GM23248 (cell line): ENCODE measurements at regions not wholly inside any gene's neighbourhood (a gene's known extent, or its start where the extent isn't known, plus 50 kb on each side); places are given as distances from the start of the nearest gene placed in this dataset.
A peak's percentile ranks its signal among the peaks of the same experiment; 100 is the strongest.

Source experiments
- DNase-seq: peaks from one replicate; pipeline ENCODE4 v3.0.0-alpha.2; 2015
- H2AFZ ChIP-seq: fragments of 200-600 bp; sonication (generic); 2 replicates; pipeline ENCODE4 v1.6.1; 2016; ENCODE audit warnings: antibody characterized with exemption
- H3F3A ChIP-seq: fragments of 200-600 bp; sonication (generic); 2 replicates; pipeline ENCODE4 v1.6.1; 2016; ENCODE audit warnings: mild to moderate bottlenecking, antibody characterized with exemption, mixed run types; ENCODE audit not compliant: insufficient read depth
- H3K27ac ChIP-seq: fragments of 200-600 bp; sonication (generic); 2 replicates; pipeline ENCODE4 v1.5.1; 2016; ENCODE audit warnings: mild to moderate bottlenecking
- H3K27me3 ChIP-seq: fragments of 200-600 bp; sonication (generic); replicated peaks from 2 replicates; pipeline ENCODE4 v1.6.1; 2016; ENCODE audit warnings: mild to moderate bottlenecking; ENCODE audit not compliant: insufficient read depth
- H3K36me3 ChIP-seq: fragments of 200-600 bp; sonication (generic); 2 replicates; pipeline ENCODE4 v1.6.1; 2016; ENCODE audit warnings: low read depth, mild to moderate bottlenecking
- H3K4me1 ChIP-seq: fragments of 200-600 bp; sonication (generic); 2 replicates; pipeline ENCODE4 v1.6.1; 2016; ENCODE audit warnings: mild to moderate bottlenecking; ENCODE audit not compliant: insufficient read depth
- H3K4me2 ChIP-seq: fragments of 200-600 bp; sonication (generic); one replicate; pipeline ENCODE4 v1.6.1; 2016; ENCODE audit warnings: mild to moderate bottlenecking; ENCODE audit not compliant: unreplicated experiment
- H3K4me3 ChIP-seq: fragments of 200-600 bp; sonication (generic); 2 replicates; pipeline ENCODE4 v1.5.1; 2016; ENCODE audit warnings: mild to moderate bottlenecking
- H3K79me2 ChIP-seq: fragments of 200-600 bp; sonication (generic); 2 replicates; pipeline ENCODE4 v1.6.1; 2016; ENCODE audit warnings: mild to moderate bottlenecking; ENCODE audit not compliant: insufficient read depth
- H3K9ac ChIP-seq: fragments of 200-600 bp; sonication (generic); 2 replicates; pipeline ENCODE4 v1.6.1; 2016; ENCODE audit warnings: mild to moderate bottlenecking
- H3K9me2 ChIP-seq: fragments of 200-600 bp; sonication (generic); 2 replicates; pipeline ENCODE4 v1.6.1; 2016; ENCODE audit warnings: mixed run types, mild to moderate bottlenecking, moderate library complexity; ENCODE audit not compliant: insufficient read depth
- H3K9me3 ChIP-seq: fragments of 200-600 bp; sonication (generic); one replicate; pipeline ENCODE4 v1.6.1; 2017; ENCODE audit warnings: low read depth
- H4K20me1 ChIP-seq: fragments of 200-600 bp; sonication (generic); 2 replicates; pipeline ENCODE4 v1.6.0; 2016; ENCODE audit not compliant: insufficient read depth
- EZH2 ChIP-seq: fragments of 200-600 bp; sonication (generic); IDR thresholded peaks from 2 replicates; pipeline ENCODE4 v1.6.1; 2018; ENCODE audit warnings: antibody characterized with exemption, mild to moderate bottlenecking; ENCODE audit not compliant: insufficient read depth, poor library complexity, severe bottlenecking
- EZH2phosphoT487 ChIP-seq: fragments of 200-600 bp; sonication (generic); IDR thresholded peaks from 2 replicates; pipeline ENCODE4 v1.6.1; 2018; ENCODE audit warnings: antibody characterized with exemption, moderate library complexity, mild to moderate bottlenecking, low read depth; ENCODE audit not compliant: insufficient read depth
- WGBS, 2 experiments: methylation state at CpG; one replicate each; pipeline ENCODE4 v1.1.6; 2015 to 2017; ENCODE audit warnings: low lambda C conversion rate in 2 of 2, low coverage in 1 of 2; ENCODE audit errors: missing lambda C conversion rate in 2 of 2; 5-methylcytosine and 5-hydroxymethylcytosine counted together
- in situ Hi-C: fragments of 300-500 bp; cut with MboI; formaldehyde crosslinking; loops from 2 replicates; pipeline ENCODE4 v1.15.0; 2020

DNA sequence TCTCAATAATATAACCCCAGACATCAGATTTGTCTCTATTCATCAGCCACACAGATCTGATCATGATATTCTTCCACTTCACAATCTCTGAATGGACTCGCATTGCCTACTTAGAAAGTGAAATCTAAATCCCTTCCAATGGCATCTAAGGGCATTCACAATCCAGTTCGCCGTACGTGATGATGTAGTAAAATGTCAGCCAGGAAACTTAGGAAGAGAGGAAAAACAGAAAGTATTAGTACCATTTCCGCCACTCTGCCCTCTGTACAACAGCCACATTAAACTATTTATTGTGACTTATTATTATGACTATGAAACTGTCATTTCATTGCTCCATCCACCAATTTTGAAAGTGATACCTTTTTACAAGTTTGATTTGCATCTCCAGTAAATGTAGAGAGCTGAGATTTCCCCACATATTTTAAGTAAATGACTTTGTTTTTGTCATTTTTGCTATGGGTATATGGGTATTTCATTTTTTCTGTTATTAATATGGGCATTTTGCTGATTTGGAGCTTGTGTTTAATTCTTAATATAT is 69.4 kb upstream of the SMIM36 start:
- H3K4me3 ChIP-seq = no peak overlapping the region
- H3K27me3 ChIP-seq = no peaks in the 10 kb centered on the region
- H3F3A ChIP-seq = peaks cover 21% of the 10 kb centered on the region
- H4K20me1 ChIP-seq = no peaks in the 10 kb centered on the region
- H3K79me2 ChIP-seq = no peaks in the 10 kb centered on the region
- H3K9me3 ChIP-seq = no peaks in the 10 kb centered on the region
- DNase-seq = no peak
- H3K4me2 ChIP-seq = no peak overlapping the region
- H3K9ac ChIP-seq = no peak overlapping the region
- in situ Hi-C loops = no loop called here
- peaks cover 40% of the 10 kb centered on the region for H3K4me1 ChIP-seq
- H3K27ac ChIP-seq = no peak overlapping the region
- no peak for TF ChIP-seq EZH2
- no peak for TF ChIP-seq EZH2phosphoT487
- 92 to 97% methylated on average over 5 of the region's 5 CpGs for WGBS, 2 experiments
- no peaks in the 10 kb centered on the region for H3K36me3 ChIP-seq
- no peak overlapping the region for H2AFZ ChIP-seq
- H3K9me2 ChIP-seq = no peaks in the 10 kb centered on the region

DNA sequence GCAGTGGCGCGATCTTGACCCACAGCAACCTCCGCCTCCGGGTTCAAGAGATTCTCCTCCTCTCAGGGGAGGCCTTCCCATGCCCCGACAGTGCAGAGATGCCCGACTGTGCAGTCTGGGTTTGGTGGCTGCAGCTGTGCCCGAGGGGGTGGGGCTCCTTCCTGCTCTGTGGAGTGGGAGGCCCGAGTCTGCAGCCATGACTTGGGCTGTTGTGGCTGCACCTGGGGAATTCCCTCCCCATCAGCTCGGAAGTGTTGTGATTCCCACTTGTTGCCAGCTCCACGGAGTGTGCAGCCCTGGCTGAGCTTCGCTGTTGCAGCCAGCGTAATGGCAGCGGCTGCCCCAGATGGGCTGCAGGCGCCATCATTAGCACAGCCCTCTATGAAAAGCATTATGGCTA is 66.4 kb upstream of the SMIM36 start:
- H4K20me1 ChIP-seq = no peaks in the 10 kb centered on the region
- peaks cover 21% of the 10 kb centered on the region for H3F3A ChIP-seq
- H3K4me2 ChIP-seq = peak overlapping the region; percentile 96
- TF ChIP-seq EZH2 = no peak
- TF ChIP-seq EZH2phosphoT487 = no peak
- no peaks in the 10 kb centered on the region for H3K27me3 ChIP-seq
- no peaks in the 10 kb centered on the region for H3K9me3 ChIP-seq
- peak overlapping the region; percentile 82 for H3K9ac ChIP-seq
- H2AFZ ChIP-seq = peak overlapping the region; percentile 97
- H3K4me1 ChIP-seq = peaks cover 22% of the 10 kb centered on the region
- no peak for DNase-seq
- 63 to 68% methylated on average over 14 of the region's 14 CpGs for WGBS, 2 experiments
- in situ Hi-C loops = no loop called here
- H3K27ac ChIP-seq = peak overlapping the region; percentile 88
- H3K9me2 ChIP-seq = no peaks in the 10 kb centered on the region
- H3K4me3 ChIP-seq = peak overlapping the region; percentile 69
- no peaks in the 10 kb centered on the region for H3K79me2 ChIP-seq
- no peaks in the 10 kb centered on the region for H3K36me3 ChIP-seq

- Histone ChIP-seq H3K79me2 (no peaks in the 10 kb centered on the region), H2AFZ (peak overlapping the region; percentile 97), H3K36me3 (no peaks in the 10 kb centered on the region), H3K4me3 (peak overlapping the region; percentile 69), H3K27me3 (no peaks in the 10 kb centered on the region), H3K27ac (peak overlapping the region; percentile 88), H3F3A (peaks cover 21% of the 10 kb centered on the region), H4K20me1 (no peaks in the 10 kb centered on the region), H3K4me2 (peak overlapping the region; percentile 96), H3K9me3 (no peaks in the 10 kb centered on the region), H3K9ac (peak overlapping the region; percentile 82), H3K4me1 (peaks cover 22% of the 10 kb centered on the region), H3K9me2 (no peaks in the 10 kb centered on the region)
- in situ Hi-C loops = no loop called here
- no peak for TF ChIP-seq EZH2phosphoT487
- no peak for TF ChIP-seq EZH2
- 6 to 10% methylated on average over 9 of the region's 9 CpGs for WGBS, 2 experiments
- peak; percentile 92 for DNase-seq
These were observed 65.8 kb upstream of the SMIM36 start for GRCh38 chr17:55576996-55577586.

GRCh38 chr17:55576237-55576995 is 65.2 kb upstream of the SMIM36 start:
- peak overlapping the region; percentile 82 for H3K9ac ChIP-seq
- no peaks in the 10 kb centered on the region for H3K9me2 ChIP-seq
- H3K79me2 ChIP-seq = no peaks in the 10 kb centered on the region
- H3K36me3 ChIP-seq = no peaks in the 10 kb centered on the region
- H3F3A ChIP-seq = peaks cover 21% of the 10 kb centered on the region
- 9 to 10% methylated on average over 8 of the region's 8 CpGs for WGBS, 2 experiments
- H4K20me1 ChIP-seq = no peaks in the 10 kb centered on the region
- H3K4me2 ChIP-seq = peak overlapping the region; percentile 96
- H3K4me1 ChIP-seq = peaks cover 22% of the 10 kb centered on the region
- H3K9me3 ChIP-seq = no peaks in the 10 kb centered on the region
- H2AFZ ChIP-seq = peak overlapping the region; percentile 97
- H3K4me3 ChIP-seq = peak overlapping the region; percentile 69
- H3K27ac ChIP-seq = peak overlapping the region; percentile 88
- in situ Hi-C loops = no loop called here
- peak; percentile 92 for DNase-seq
- no peaks in the 10 kb centered on the region for H3K27me3 ChIP-seq
- TF ChIP-seq EZH2phosphoT487 (no peak), EZH2 (no peak)
